H1 (cell line): ENCODE measurements at regions not wholly inside any gene's neighbourhood (a gene's known extent, or its start where the extent isn't known, plus 50 kb on each side); places are given as distances from the start of the nearest gene placed in this dataset.

Experiments
- CTCF ChIA-PET: fragments of 300-600 bp; sonication (Branson Sonifier 250); formaldehyde crosslinking; loops from one replicate; lab custom pipeline; 2021; ENCODE audit not compliant: partially characterized antibody; lab: Charles Lee
- POLR2A ChIA-PET: fragments of 300-600 bp; sonication (Branson Sonifier 250); formaldehyde crosslinking; loops from one replicate; lab custom pipeline; 2021; ENCODE audit warnings: inconsistent platforms; ENCODE audit not compliant: partially characterized antibody; lab: Charles Lee
- DNase-seq, 2 experiments: peaks; one replicate each; pipeline versions ENCODE4 v3.0.0 to v3.0.0-alpha.2; 2010 to 2022; ENCODE audit warnings: low spot score in 2 of 2, low read depth in 1 of 2, mixed read lengths in 1 of 2
- FAIRE-seq: peaks from 2 replicates; lab custom pipeline; 2011; peaks lifted over from hg19 to GRCh38; lab: Jason Lieb, UNC
- H2AFZ ChIP-seq: 2 replicates; pipeline ENCODE4 v1.8.1; 2012; ENCODE audit warnings: low read length, inconsistent platforms
- H2AK5ac ChIP-seq: 2 replicates; pipeline ENCODE4 v1.6.1; 2013; ENCODE audit warnings: low read depth, low read length
- H2BK120ac ChIP-seq: replicated peaks from 2 replicates; pipeline ENCODE3; 2013; ENCODE audit warnings: low read depth, low read length, inconsistent platforms
- H2BK12ac ChIP-seq: 2 replicates; pipeline ENCODE4 v1.6.1; 2013; ENCODE audit warnings: low read depth, low read length
- H2BK15ac ChIP-seq: 2 replicates; pipeline ENCODE4 v1.6.1; 2013; ENCODE audit warnings: low read length
- H2BK20ac ChIP-seq: 2 replicates; pipeline ENCODE4 v1.6.1; 2013; ENCODE audit warnings: low read length
- H2BK5ac ChIP-seq: 2 replicates; pipeline ENCODE4 v1.6.1; 2013; ENCODE audit warnings: low read depth, low read length
- H3K14ac ChIP-seq: 2 replicates; pipeline ENCODE4 v1.6.1; 2013; ENCODE audit warnings: inconsistent platforms; ENCODE audit not compliant: insufficient read length
- H3K18ac ChIP-seq: 2 replicates; pipeline ENCODE4 v1.6.1; 2013; ENCODE audit warnings: low read length; ENCODE audit errors: extremely low read depth
- H3K23ac ChIP-seq: 2 replicates; pipeline ENCODE4 v1.6.1; 2013; ENCODE audit warnings: inconsistent platforms; ENCODE audit not compliant: insufficient read length
- H3K23me2 ChIP-seq: 2 replicates; pipeline ENCODE4 v1.6.1; 2013; ENCODE audit warnings: low read depth, low read length
- H3K27ac ChIP-seq: 2 replicates; pipeline ENCODE4 v1.6.1; 2011; ENCODE audit warnings: low read depth, low read length, inconsistent platforms
- H3K27me3 ChIP-seq, 4 experiments: replicated peaks in 1 of 4; 1 replicate in 1 of 4; 2 replicates in 3 of 4; pipeline versions ENCODE4 v1.6.1 to v1.8.1; 2011 to 2013; ENCODE audit warnings: low read length in 3 of 4, mild to moderate bottlenecking in 3 of 4, inconsistent platforms in 2 of 4, mixed read lengths in 2 of 4, moderate library complexity in 1 of 4; ENCODE audit not compliant: control insufficient read depth in 3 of 4, insufficient read depth in 3 of 4; ENCODE audit errors: extremely low read depth in 1 of 4
- H3K36me3 ChIP-seq, 4 experiments: 2 replicates each; pipeline versions ENCODE4 v1.6.1 to v1.8.1; 2011 to 2013; ENCODE audit warnings: mild to moderate bottlenecking in 4 of 4, low read length in 3 of 4, moderate library complexity in 2 of 4, control low read depth in 1 of 4, inconsistent platforms in 1 of 4; ENCODE audit not compliant: insufficient read depth in 4 of 4, control insufficient read depth in 2 of 4
- H3K4ac ChIP-seq: replicated peaks from 2 replicates; pipeline ENCODE3; 2013; ENCODE audit warnings: low read length, low read depth, mixed read lengths, inconsistent platforms; ENCODE audit not compliant: insufficient read length
- H3K4me1 ChIP-seq, 4 experiments: replicated peaks in 1 of 4; 1 replicate in 1 of 4; 2 replicates in 3 of 4; pipeline versions ENCODE4 v1.6.1 to v1.8.1; 2011 to 2013; ENCODE audit warnings: low read length in 3 of 4, inconsistent platforms in 2 of 4, mixed read lengths in 1 of 4; ENCODE audit not compliant: insufficient read depth in 4 of 4, control insufficient read depth in 3 of 4
- H3K4me2 ChIP-seq, 2 experiments: 2 replicates each; pipeline versions ENCODE4 v1.6.1 to v1.8.1; 2011 to 2013; ENCODE audit warnings: low read depth in 2 of 2, low read length in 2 of 2, control low read depth in 1 of 2, inconsistent platforms in 1 of 2, mild to moderate bottlenecking in 1 of 2; ENCODE audit not compliant: insufficient read depth in 1 of 2
- H3K4me3 ChIP-seq, 4 experiments: fragments of 200-600, 300-600 bp in 1 of 4; sonication (generic), shearing (Covaris generic), sonication (Bioruptor Twin) in 1 of 4; 2 replicates each; pipeline versions ENCODE4 v1.5.1 to v1.8.1; 2011 to 2016; ENCODE audit warnings: low read length in 4 of 4, low read depth in 3 of 4, control low read depth in 2 of 4, inconsistent platforms in 2 of 4, mild to moderate bottlenecking in 2 of 4, mixed read lengths in 1 of 4, moderate library complexity in 1 of 4; ENCODE audit not compliant: insufficient read depth in 2 of 4; ENCODE audit errors: extremely low read depth in 1 of 4
- H3K56ac ChIP-seq: replicated peaks from 2 replicates; pipeline ENCODE3; 2013; ENCODE audit warnings: low read depth, mild to moderate bottlenecking, mixed read lengths, low read length, inconsistent platforms; ENCODE audit not compliant: insufficient read length
- H3K79me1 ChIP-seq: 2 replicates; pipeline ENCODE4 v1.6.1; 2013; ENCODE audit warnings: low read depth, low read length, control low read depth
- H3K79me2 ChIP-seq, 2 experiments: 2 replicates each; pipeline versions ENCODE4 v1.6.1 to v1.8.1; 2012 to 2013; ENCODE audit warnings: low read length in 2 of 2, mild to moderate bottlenecking in 2 of 2, inconsistent platforms in 1 of 2; ENCODE audit not compliant: insufficient read depth in 2 of 2, control insufficient read depth in 1 of 2
- H3K9ac ChIP-seq, 4 experiments: replicated peaks in 1 of 4; 1 replicate in 1 of 4; 2 replicates in 3 of 4; pipeline versions ENCODE4 v1.6.1 to v1.8.1; 2011 to 2013; ENCODE audit warnings: low read depth in 3 of 4, low read length in 3 of 4, control low read depth in 2 of 4, mild to moderate bottlenecking in 2 of 4, moderate library complexity in 2 of 4, inconsistent platforms in 1 of 4; ENCODE audit errors: extremely low read depth in 1 of 4
- H3K9me3 ChIP-seq, 2 experiments: 2 replicates each; pipeline versions ENCODE4 v1.6.1 to v1.8.1; 2012 to 2013; ENCODE audit warnings: mild to moderate bottlenecking in 2 of 2, moderate library complexity in 2 of 2, control low read depth in 1 of 2, inconsistent platforms in 1 of 2, low read depth in 1 of 2, low read length in 1 of 2, mixed read lengths in 1 of 2; ENCODE audit not compliant: insufficient read depth in 2 of 2
- H4K20me1 ChIP-seq, 2 experiments: replicated peaks in 1 of 2; 2 replicates each; pipeline versions ENCODE3 to v1.8.1; 2011 to 2013; ENCODE audit warnings: inconsistent platforms in 2 of 2, low read length in 2 of 2, mild to moderate bottlenecking in 1 of 2; ENCODE audit not compliant: insufficient read depth in 2 of 2, control insufficient read depth in 1 of 2
- H4K5ac ChIP-seq: 2 replicates; pipeline ENCODE4 v1.6.1; 2013; ENCODE audit warnings: low read length, low read depth, mixed read lengths, inconsistent platforms; ENCODE audit not compliant: insufficient read length
- H4K8ac ChIP-seq: 2 replicates; pipeline ENCODE4 v1.8.0; 2013; ENCODE audit warnings: mild to moderate bottlenecking, moderate library complexity, low read length, inconsistent platforms; ENCODE audit not compliant: insufficient read depth; ENCODE audit errors: extremely low read depth
- H4K91ac ChIP-seq: replicated peaks from 2 replicates; pipeline ENCODE3; 2013; ENCODE audit warnings: low read length, mixed read lengths, inconsistent platforms; ENCODE audit not compliant: insufficient read length
- CTCF ChIP-seq, 3 experiments: IDR thresholded peaks; 1 replicate in 2 of 3; 2 replicates in 1 of 3; pipeline versions ENCODE4 v1.5.1 to v1.6.1; 2011; ENCODE audit warnings: low read length in 3 of 3, mild to moderate bottlenecking in 3 of 3, inconsistent platforms in 2 of 3, low read depth in 1 of 3, moderate library complexity in 1 of 3; ENCODE audit not compliant: insufficient read depth in 1 of 3; ENCODE audit errors: control extremely low read depth in 1 of 3
- EGR1 ChIP-seq: IDR thresholded peaks from 2 replicates; pipeline ENCODE4 v1.6.1; 2011; ENCODE audit warnings: low read depth, low read length, borderline replicate concordance
- GABPA ChIP-seq: IDR thresholded peaks from 2 replicates; pipeline ENCODE4 v1.6.1; 2011; ENCODE audit warnings: mild to moderate bottlenecking, low read length, moderate library complexity, borderline replicate concordance; ENCODE audit not compliant: insufficient read depth
- POU5F1 ChIP-seq: IDR thresholded peaks from 2 replicates; pipeline ENCODE4 v1.6.1; 2011; ENCODE audit warnings: low read depth, mild to moderate bottlenecking, low read length, moderate library complexity
- RNF2 ChIP-seq: fragments of 200-900, 300-1000 bp; sonication (generic); IDR thresholded peaks from 2 replicates; pipeline ENCODE4 v1.7.1; 2016; ENCODE audit warnings: borderline replicate concordance, low read depth, mild to moderate bottlenecking, antibody characterized with exemption, low read length; ENCODE audit not compliant: poor library complexity, severe bottlenecking; ENCODE audit errors: missing control alignments
- SIRT6 ChIP-seq: IDR thresholded peaks from one replicate; pipeline ENCODE4 v1.7.1; 2012; ENCODE audit warnings: low read length, inconsistent platforms
- SIX5 ChIP-seq: IDR thresholded peaks from 2 replicates; pipeline ENCODE4 v1.6.1; 2011; ENCODE audit warnings: mild to moderate bottlenecking, low read depth, low read length
- SUZ12 ChIP-seq: fragments of 200-600 bp; sonication (generic); IDR thresholded peaks from 2 replicates; pipeline ENCODE4 v1.6.1; 2012; ENCODE audit warnings: mild to moderate bottlenecking, inconsistent platforms, low read length, moderate library complexity, mixed read lengths
- TAF7 ChIP-seq: optimal IDR thresholded peaks from 2 replicates; pipeline ENCODE3; 2011; ENCODE audit warnings: low read depth, mild to moderate bottlenecking, inconsistent platforms, low read length, moderate library complexity, borderline replicate concordance
- WGBS, 2 experiments: shearing (Covaris generic) in 1 of 2; methylation state at CpG; one replicate each; pipeline versions ENCODE4 v1.1.6 to v1.1.7; 2013 to 2015; ENCODE audit warnings: low lambda C conversion rate in 2 of 2, mixed read lengths in 2 of 2, inconsistent platforms in 1 of 2, low coverage in 1 of 2, missing lambda C conversion rate in 1 of 2; ENCODE audit not compliant: insufficient replicate concordance in 2 of 2, insufficient coverage in 1 of 2, insufficient read length in 1 of 2; ENCODE audit errors: extremely low coverage in 1 of 2, missing lambda C conversion rate in 1 of 2; 5-methylcytosine and 5-hydroxymethylcytosine counted together

- 94% methylated on average over 3 of the region's 3 CpGs; no CpG with 5 or more reads in 1 of the 2 experiments for WGBS, 2 experiments
- Histone ChIP-seq H3K79me2 (no peaks in the 10 kb centered on the region), H3K27ac (no peak overlapping the region), H3K27me3 (no peaks in the 10 kb centered on the region), H2AK5ac (no peak overlapping the region), H2AFZ (no peak overlapping the region), H3K23me2 (no peaks in the 10 kb centered on the region), H3K14ac (no peak overlapping the region), H3K9me3 (peaks cover 7 to 10% of the 10 kb centered on the region in 2 experiments; a peak in 2 of 4 replicates), H2BK5ac (no peak overlapping the region), H3K36me3 (no peaks in the 10 kb centered on the region), H3K56ac (no peak overlapping the region), H3K18ac (no peak overlapping the region), H3K4ac (no peak overlapping the region), H4K91ac (no peak overlapping the region), H2BK12ac (no peak overlapping the region), H3K4me3 (no peak overlapping the region), H3K4me1 (no peaks in the 10 kb centered on the region; a peak in 1 of 7 replicates), H2BK20ac (no peak overlapping the region), H3K23ac (no peak overlapping the region), H4K20me1 (no peaks in the 10 kb centered on the region), H4K8ac (no peak overlapping the region), H2BK120ac (no peak overlapping the region), H3K9ac (no peak overlapping the region), H3K79me1 (no peaks in the 10 kb centered on the region), H4K5ac (no peak overlapping the region), H2BK15ac (no peak overlapping the region), H3K4me2 (no peak overlapping the region)
- POLR2A ChIA-PET: interaction anchor here (1.7 kb wide), 1 partner anchor 14 kb away, joined by 4 read pairs; no protein-coding TSS in a partner anchor
- FAIRE-seq (no peak), DNase-seq (no peak)
- TF ChIP-seq EGR1: no peak
- no peak for TF ChIP-seq TAF7
- no peak for TF ChIP-seq SIRT6
- TF ChIP-seq SUZ12: no peak
- TF ChIP-seq SIX5: no peak
- no peak for TF ChIP-seq POU5F1
- TF ChIP-seq RNF2: no peak
- TF ChIP-seq GABPA: no peak
- no peak for TF ChIP-seq CTCF (IDR thresholded peaks at IDR 0.05; ENCODE audit: control extremely low read depth in 1 of 3, insufficient read depth in 1 of 3, low read depth in 1 of 3, low read length in 3 of 3)
- CTCF ChIA-PET: interaction anchor here (0.8 kb wide), 1 partner anchor 21 kb away, joined by 3 read pairs; no protein-coding TSS in a partner anchor
These were observed 81.0 kb upstream of the CCDC150 start for GRCh38 chr2:196558497-196558896.
